HEK293T (cell line): ENCODE measurements at regions not wholly inside any gene's neighbourhood (a gene's known extent, or its start where the extent isn't known, plus 50 kb on each side); places are given as distances from the start of the nearest gene placed in this dataset.

Source experiments
- CTCF ChIA-PET: fragments of 350-600 bp; formaldehyde crosslinking; extraction: SDS; loops from one replicate; lab custom pipeline; 2021; ENCODE audit warnings: antibody characterized with exemption, inconsistent platforms; lab: Yijun Ruan, JAX
- POLR2A ChIA-PET: fragments of 350-600 bp; formaldehyde crosslinking; extraction: SDS; loops from one replicate; lab custom pipeline; 2020; ENCODE audit warnings: antibody characterized with exemption, inconsistent platforms; lab: Yijun Ruan, JAX
- DNase-seq: peaks from one replicate; pipeline ENCODE4 v3.0.0; 2012; ENCODE audit warnings: mixed read lengths; ENCODE audit errors: extremely low spot score
- ARNT ChIP-seq: fragments of 450-650 bp; IDR thresholded peaks from 2 replicates; pipeline ENCODE4 v1.6.1; 2017; ENCODE audit warnings: mild to moderate bottlenecking
- BHLHE40 ChIP-seq: fragments of 450-650 bp; IDR thresholded peaks from 2 replicates; pipeline ENCODE4 v1.6.1; 2016; ENCODE audit warnings: mild to moderate bottlenecking, moderate library complexity, borderline replicate concordance
- CTBP1 ChIP-seq: fragments of 450-650 bp; IDR thresholded peaks from 2 replicates; pipeline ENCODE4 v1.6.1; 2016; ENCODE audit warnings: borderline replicate concordance
- ELF4 ChIP-seq: fragments of 450-650 bp; IDR thresholded peaks from 2 replicates; pipeline ENCODE4 v1.6.1; 2017; ENCODE audit warnings: antibody characterized with exemption
- FOXA1 ChIP-seq: fragments of 450-650 bp; IDR thresholded peaks from 2 replicates; pipeline ENCODE4 v1.6.1; 2016; ENCODE audit warnings: mild to moderate bottlenecking
- FOXK2 ChIP-seq: fragments of 450-650 bp; IDR thresholded peaks from 2 replicates; pipeline ENCODE4 v1.6.1; 2016; ENCODE audit warnings: mild to moderate bottlenecking
- FOXM1 ChIP-seq: fragments of 450-650 bp; IDR thresholded peaks from 2 replicates; pipeline ENCODE4 v1.6.1; 2017; ENCODE audit warnings: mild to moderate bottlenecking, borderline replicate concordance
- HDGF ChIP-seq: fragments of 450-650 bp; IDR thresholded peaks from 2 replicates; pipeline ENCODE4 v1.6.1; 2017; ENCODE audit warnings: antibody characterized with exemption, borderline replicate concordance
- L3MBTL2 ChIP-seq: fragments of 450-650 bp; conservative IDR thresholded peaks from 2 replicates; pipeline ENCODE4 v1.6.1; 2016; ENCODE audit warnings: mild to moderate bottlenecking
- LEF1 ChIP-seq: fragments of 450-650 bp; IDR thresholded peaks from 2 replicates; pipeline ENCODE4 v1.6.1; 2017; ENCODE audit warnings: mild to moderate bottlenecking, borderline replicate concordance
- NFRKB ChIP-seq: fragments of 450-650 bp; IDR thresholded peaks from 2 replicates; pipeline ENCODE4 v1.6.1; 2016; ENCODE audit warnings: mild to moderate bottlenecking, moderate library complexity
- PKNOX1 ChIP-seq: fragments of 450-650 bp; IDR thresholded peaks from 2 replicates; pipeline ENCODE4 v1.6.1; 2016
- SUZ12 ChIP-seq: fragments of 450-650 bp; IDR thresholded peaks from 2 replicates; pipeline ENCODE4 v1.6.1; 2016; ENCODE audit warnings: mild to moderate bottlenecking
- TARDBP ChIP-seq: fragments of 450-650 bp; IDR thresholded peaks from 2 replicates; pipeline ENCODE4 v1.6.1; 2016
- ZNF384 ChIP-seq: fragments of 450-650 bp; IDR thresholded peaks from 2 replicates; pipeline ENCODE4 v1.6.1; 2016

GRCh38 chr15:37517191-37517895 is 417.0 kb upstream of the MEIS2 start:
- CTCF ChIA-PET = no interaction called here
- TF ChIP-seq PKNOX1 = no peak
- TF ChIP-seq FOXM1 = no peak
- no peak for TF ChIP-seq FOXK2
- no peak for TF ChIP-seq L3MBTL2
- no peak for TF ChIP-seq SUZ12
- no peak for TF ChIP-seq HDGF
- no peak for TF ChIP-seq CTBP1
- TF ChIP-seq LEF1 = no peak
- TF ChIP-seq NFRKB = no peak
- no peak for TF ChIP-seq ELF4
- DNase-seq = no peak
- POLR2A ChIA-PET = no interaction called here

DNA sequence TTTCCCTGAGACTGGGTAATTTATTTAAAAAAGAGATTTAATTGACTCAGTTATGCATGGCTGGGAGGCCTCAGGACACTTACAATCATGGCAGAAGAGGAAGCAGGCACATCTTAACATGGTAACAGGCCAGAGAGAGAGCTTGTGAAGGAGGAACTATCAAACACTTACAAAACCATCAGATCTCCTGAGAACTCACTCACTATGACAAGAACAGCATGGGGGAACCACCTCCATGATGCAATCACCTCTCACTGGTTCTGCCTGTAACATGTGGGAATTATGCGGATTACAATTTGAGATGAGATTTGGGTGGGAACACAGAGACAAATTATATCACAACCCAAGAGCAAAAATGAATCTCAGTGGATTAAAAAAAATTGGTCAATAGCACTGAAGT is 416.0 kb upstream of the TMCO5A start:
- CTCF ChIA-PET = no interaction called here
- TF ChIP-seq NFRKB = no peak
- no peak for TF ChIP-seq ZNF384
- no peak for TF ChIP-seq BHLHE40
- no peak for TF ChIP-seq FOXK2
- no peak for TF ChIP-seq PKNOX1
- TF ChIP-seq LEF1 = no peak
- no peak for TF ChIP-seq TARDBP
- no peak for TF ChIP-seq ARNT
- TF ChIP-seq HDGF = no peak
- no peak for TF ChIP-seq L3MBTL2
- TF ChIP-seq CTBP1 = no peak
- TF ChIP-seq FOXA1 = no peak
- no peak for DNase-seq
- POLR2A ChIA-PET = no interaction called here

GRCh38 chr15:37520026-37520425 is 414.4 kb upstream of the TMCO5A start:
- TF ChIP-seq BHLHE40 = no peak
- TF ChIP-seq LEF1 = no peak
- POLR2A ChIA-PET = no interaction called here
- CTCF ChIA-PET = no interaction called here
- no peak for DNase-seq

GRCh38 chr15:37520882-37521281 is 413.6 kb upstream of the TMCO5A start:
- ChIA-PET POLR2A (no interaction called here), CTCF (no interaction called here)
- DNase-seq = no peak
- no peak for TF ChIP-seq ARNT
- TF ChIP-seq HDGF = no peak
- no peak for TF ChIP-seq BHLHE40
- TF ChIP-seq FOXA1 = no peak
- no peak for TF ChIP-seq TARDBP
- TF ChIP-seq ELF4 = no peak
- TF ChIP-seq CTBP1 = no peak
- TF ChIP-seq ZNF384 = no peak
- TF ChIP-seq FOXM1 = no peak
- TF ChIP-seq NFRKB = no peak
- TF ChIP-seq PKNOX1 = no peak

DNA sequence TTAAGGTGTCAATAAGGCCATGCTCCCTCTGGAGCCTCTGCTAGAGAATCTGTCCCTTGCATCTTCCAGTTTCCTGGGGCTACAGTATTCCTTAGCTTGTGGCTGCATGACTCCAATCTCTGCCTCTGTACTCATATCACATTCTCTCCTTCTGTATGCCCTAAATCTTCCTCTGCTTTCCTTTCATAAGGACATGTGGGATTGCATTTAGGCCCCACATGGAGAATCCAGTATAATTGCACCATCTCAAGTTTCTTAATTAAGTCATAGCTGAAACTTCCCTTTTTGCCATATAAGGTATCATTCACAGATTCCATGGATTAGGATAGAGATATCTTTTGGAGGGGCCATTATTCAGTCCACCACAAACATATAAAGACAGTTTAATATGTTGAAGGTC is 409.8 kb upstream of the TMCO5A start:
- POLR2A ChIA-PET = no interaction called here
- DNase-seq = no peak
- no peak for TF ChIP-seq FOXK2
- CTCF ChIA-PET = no interaction called here

- TF ChIP-seq L3MBTL2 = no peak
- no peak for TF ChIP-seq ARNT
- TF ChIP-seq PKNOX1 = no peak
- no peak for TF ChIP-seq NFRKB
- TF ChIP-seq HDGF = no peak
- TF ChIP-seq LEF1 = no peak
- TF ChIP-seq ZNF384 = no peak
- no peak for TF ChIP-seq SUZ12
- CTCF ChIA-PET = no interaction called here
- no peak for DNase-seq
- POLR2A ChIA-PET = no interaction called here
These were observed 406.0 kb upstream of the TMCO5A start for GRCh38 chr15:37528432-37528831.
